Activated CD4-positive, alpha-beta memory T cell treated with anti-CD3 and anti-CD28 coated beads for 36 hours (primary cell): ENCODE measurements at regions not wholly inside any gene's neighbourhood (a gene's known extent, or its start where the extent isn't known, plus 50 kb on each side); places are given as distances from the start of the nearest gene placed in this dataset.

Experiments used
- CTCF ChIA-PET: fragments of 350-600 bp; sonication (Branson Sonifier 250); formaldehyde crosslinking; loops from one replicate; lab custom pipeline; 2021; ENCODE audit warnings: antibody characterized with exemption, inconsistent platforms; lab: Charles Lee
- POLR2A ChIA-PET: fragments of 350-600 bp; sonication (Branson Sonifier 250); formaldehyde crosslinking; loops from one replicate; lab custom pipeline; 2021; ENCODE audit warnings: antibody characterized with exemption; lab: Charles Lee
- DNase-seq: peaks from one replicate; pipeline ENCODE4 v3.0.0-alpha.2; 2020
- H3K27ac Mint-ChIP-seq: one replicate; pipeline ENCODE4 v1.8.0; 2021; ENCODE audit warnings: mixed read lengths
- H3K27me3 Mint-ChIP-seq: one replicate; pipeline ENCODE4 v1.8.0; 2021; ENCODE audit warnings: mixed read lengths
- H3K36me3 Mint-ChIP-seq: one replicate; pipeline ENCODE4 v1.8.0; 2021; ENCODE audit warnings: mixed read lengths
- H3K4me1 Mint-ChIP-seq: one replicate; pipeline ENCODE4 v1.8.0; 2021; ENCODE audit warnings: low read depth, mixed read lengths
- H3K4me3 Mint-ChIP-seq: one replicate; pipeline ENCODE4 v1.8.0; 2021; ENCODE audit warnings: mild to moderate bottlenecking, mixed read lengths
- H3K9me3 Mint-ChIP-seq: one replicate; pipeline ENCODE4 v1.8.0; 2021; ENCODE audit warnings: mixed read lengths
- intact Hi-C: fragments of 100-400 bp; cut with micrococcal nuclease; formaldehyde crosslinking; loops from one replicate; pipeline ENCODE4 v1.15.1; 2023

DNA sequence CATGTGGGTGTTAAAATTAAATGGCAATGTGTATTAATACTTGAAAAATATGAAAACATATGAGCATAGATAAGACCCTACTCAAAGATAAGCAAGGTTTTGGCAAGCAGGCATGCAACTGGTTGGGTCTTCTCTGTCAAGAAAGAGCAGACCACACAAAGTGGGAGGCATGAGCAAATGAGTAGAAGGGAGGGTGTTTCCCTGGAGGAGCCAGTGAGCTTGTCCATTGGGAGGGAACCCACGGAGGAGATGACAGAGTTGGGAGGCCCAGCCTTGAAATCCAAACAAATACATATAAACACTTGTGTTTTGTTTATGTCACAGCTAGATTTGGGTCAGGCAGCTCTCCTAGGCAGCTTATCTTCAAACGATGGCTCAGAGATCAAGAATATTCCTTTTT lies 134.5 kb upstream of the CXCL12 start:
- ChIA-PET POLR2A (no interaction called here), CTCF (no interaction called here)
- H3K4me3 Mint-ChIP-seq = no peak overlapping the region
- no peak overlapping the region for H3K27ac Mint-ChIP-seq
- no peak for DNase-seq
- no peaks in the 10 kb centered on the region for H3K36me3 Mint-ChIP-seq
- H3K9me3 Mint-ChIP-seq = peaks cover 6% of the 10 kb centered on the region
- intact Hi-C loops = no loop called here
- H3K27me3 Mint-ChIP-seq = no peaks in the 10 kb centered on the region
- no peaks in the 10 kb centered on the region for H3K4me1 Mint-ChIP-seq

DNA sequence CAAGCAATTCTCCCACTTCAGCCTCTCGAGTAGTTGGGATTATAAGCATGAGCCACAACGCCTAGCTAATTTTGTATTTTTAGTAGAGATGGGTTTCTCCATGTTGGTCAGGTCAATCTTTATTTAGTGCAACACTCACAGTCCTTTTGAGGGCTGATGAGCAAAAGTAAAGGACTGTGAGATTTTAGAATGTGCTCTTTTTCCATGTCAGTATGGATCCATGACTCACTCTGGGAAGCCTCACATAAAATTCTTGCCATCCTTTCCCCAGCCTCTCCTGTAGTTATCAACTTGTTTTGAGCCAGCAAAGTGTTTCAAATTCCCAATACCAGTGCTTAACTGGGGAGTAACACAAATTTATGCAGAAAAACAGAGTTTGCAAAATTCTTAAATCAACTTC lies 135.8 kb upstream of the CXCL12 start:
- no peak overlapping the region for H3K4me3 Mint-ChIP-seq
- H3K9me3 Mint-ChIP-seq = peaks cover 13% of the 10 kb centered on the region
- ChIA-PET POLR2A (no interaction called here), CTCF (no interaction called here)
- no peak for DNase-seq
- intact Hi-C loops = no loop called here
- no peaks in the 10 kb centered on the region for H3K27me3 Mint-ChIP-seq
- H3K4me1 Mint-ChIP-seq = no peaks in the 10 kb centered on the region
- no peak overlapping the region for H3K27ac Mint-ChIP-seq
- H3K36me3 Mint-ChIP-seq = no peaks in the 10 kb centered on the region

DNA sequence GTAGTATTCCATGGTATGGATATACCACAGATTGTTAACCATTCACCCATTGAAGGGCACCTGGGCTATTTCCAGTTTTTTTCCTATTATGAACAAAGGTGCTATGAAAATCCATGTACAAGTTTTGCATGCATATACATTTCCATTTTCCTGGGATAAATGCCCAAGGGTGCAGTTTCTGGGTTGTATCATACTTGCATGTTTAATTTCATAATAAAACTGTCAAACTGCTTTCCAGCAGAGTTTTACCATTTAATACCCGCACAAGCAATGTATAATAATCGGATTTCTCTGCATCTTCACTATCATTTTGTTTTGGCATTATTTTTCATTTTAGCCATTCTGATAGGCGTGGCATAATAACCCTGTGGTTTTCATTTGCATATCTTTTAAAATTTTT lies 154.3 kb upstream of the CXCL12 start:
- POLR2A ChIA-PET = no interaction called here
- H3K27ac Mint-ChIP-seq = no peak overlapping the region
- CTCF ChIA-PET = no interaction called here
- H3K9me3 Mint-ChIP-seq = peaks cover 13% of the 10 kb centered on the region
- intact Hi-C loops = no loop called here
- H3K4me3 Mint-ChIP-seq = no peak overlapping the region
- H3K27me3 Mint-ChIP-seq = no peaks in the 10 kb centered on the region
- H3K4me1 Mint-ChIP-seq = no peaks in the 10 kb centered on the region
- no peaks in the 10 kb centered on the region for H3K36me3 Mint-ChIP-seq
- no peak for DNase-seq

DNA sequence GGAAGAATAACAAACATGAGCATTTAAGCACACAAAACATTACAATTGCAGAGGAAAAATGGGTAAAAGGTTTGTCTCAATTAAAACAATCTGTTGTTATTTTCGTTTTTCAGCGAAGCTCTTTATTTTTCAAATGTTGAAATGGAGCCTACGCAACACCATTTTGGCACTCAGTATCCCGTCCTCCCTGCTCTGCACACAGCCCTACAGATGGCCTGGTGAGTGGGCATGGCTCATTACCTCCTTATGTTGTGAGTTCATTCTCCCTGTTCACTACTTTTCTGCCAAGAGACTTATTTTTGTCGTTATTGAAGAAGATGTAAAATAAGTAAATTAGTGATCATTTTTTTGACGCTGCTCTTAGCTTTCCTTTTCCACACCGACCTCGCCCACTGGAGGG lies 167.8 kb upstream of the CXCL12 start:
- Mint-ChIP-seq H3K27ac (no peak overlapping the region), H3K27me3 (no peaks in the 10 kb centered on the region), H3K4me3 (no peak overlapping the region), H3K36me3 (no peaks in the 10 kb centered on the region), H3K9me3 (peaks cover 14% of the 10 kb centered on the region), H3K4me1 (no peaks in the 10 kb centered on the region)
- POLR2A ChIA-PET = no interaction called here
- CTCF ChIA-PET = no interaction called here
- no peak for DNase-seq
- intact Hi-C loops = no loop called here

DNA sequence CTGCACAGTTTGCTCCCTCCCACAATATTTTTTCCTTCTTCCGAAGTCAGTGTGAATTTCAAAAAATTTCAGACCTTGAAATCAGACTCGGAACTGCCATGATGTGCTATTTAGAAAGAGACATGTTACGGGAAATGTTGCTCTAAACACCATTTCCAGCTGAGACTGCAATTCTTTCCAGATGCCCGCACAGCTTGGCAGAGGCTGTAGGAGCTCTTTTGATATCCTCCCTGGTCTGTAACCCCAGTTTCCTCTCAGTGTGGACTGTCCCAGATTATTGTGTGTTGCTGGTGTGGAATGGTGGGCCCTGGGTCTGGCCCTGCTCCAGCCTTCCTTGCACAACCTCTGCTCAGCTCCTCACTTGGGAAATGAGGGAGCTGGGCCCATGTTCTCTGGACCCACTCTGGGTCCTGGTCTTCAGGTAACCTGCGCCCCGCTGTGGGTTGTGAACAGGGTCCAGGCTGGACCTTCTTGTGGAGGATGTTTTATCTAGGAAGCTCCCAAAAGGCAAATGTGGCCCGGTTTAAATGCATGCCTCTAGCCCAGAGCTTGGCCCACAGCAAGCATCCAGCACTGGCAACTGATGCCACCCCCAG lies 172.8 kb upstream of the CXCL12 start:
- DNase-seq = no peak
- H3K27ac Mint-ChIP-seq = no peak overlapping the region
- intact Hi-C loops = no loop called here
- H3K9me3 Mint-ChIP-seq = no peaks in the 10 kb centered on the region
- CTCF ChIA-PET = no interaction called here
- H3K36me3 Mint-ChIP-seq = no peaks in the 10 kb centered on the region
- POLR2A ChIA-PET = no interaction called here
- H3K4me1 Mint-ChIP-seq = no peaks in the 10 kb centered on the region
- H3K4me3 Mint-ChIP-seq = no peak overlapping the region
- H3K27me3 Mint-ChIP-seq = no peaks in the 10 kb centered on the region

DNA sequence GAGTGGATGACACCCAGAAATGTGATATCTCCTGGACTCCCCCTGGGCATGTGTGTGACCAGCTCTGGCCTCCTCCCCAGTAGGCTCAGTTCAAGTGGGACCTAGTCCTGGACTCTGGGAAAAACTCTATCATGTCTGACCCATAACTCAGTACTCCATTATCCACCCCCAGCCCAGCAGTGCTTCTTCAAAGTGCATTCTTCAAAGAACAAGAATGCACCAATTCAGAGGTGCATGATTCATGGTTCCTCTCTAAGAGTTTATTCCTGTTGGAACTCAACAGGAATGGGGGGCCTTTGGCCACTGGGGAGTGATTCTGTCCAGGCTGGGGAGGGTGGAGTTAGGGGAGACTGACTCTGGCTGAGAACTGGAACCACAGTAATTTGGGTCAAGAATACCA lies 173.6 kb upstream of the CXCL12 start:
- Mint-ChIP-seq H3K27me3 (no peaks in the 10 kb centered on the region), H3K27ac (no peak overlapping the region), H3K36me3 (no peaks in the 10 kb centered on the region), H3K4me1 (no peaks in the 10 kb centered on the region), H3K9me3 (no peaks in the 10 kb centered on the region), H3K4me3 (no peak overlapping the region)
- DNase-seq = no peak
- POLR2A ChIA-PET = no interaction called here
- intact Hi-C loops = no loop called here
- CTCF ChIA-PET = no interaction called here

DNA sequence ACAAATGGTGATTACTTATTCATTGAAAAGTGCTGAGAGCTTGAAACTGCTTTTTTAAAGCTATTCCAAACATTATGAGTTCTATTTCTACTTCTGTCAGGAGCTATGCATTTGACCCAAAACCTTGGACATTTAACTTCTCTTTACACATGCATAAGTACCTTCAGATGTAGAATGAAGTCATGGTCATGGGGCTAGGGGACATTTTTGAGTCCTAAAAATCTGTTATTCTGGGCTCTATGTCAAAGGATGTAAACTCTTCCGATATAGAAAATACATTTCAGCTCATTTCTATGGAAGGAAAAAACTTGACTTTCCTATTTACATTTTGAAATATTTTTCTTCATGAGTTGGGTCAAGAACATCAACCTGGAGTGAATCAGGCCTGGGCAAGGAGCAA lies 179.5 kb upstream of the CXCL12 start:
- intact Hi-C loops = no loop called here

DNA sequence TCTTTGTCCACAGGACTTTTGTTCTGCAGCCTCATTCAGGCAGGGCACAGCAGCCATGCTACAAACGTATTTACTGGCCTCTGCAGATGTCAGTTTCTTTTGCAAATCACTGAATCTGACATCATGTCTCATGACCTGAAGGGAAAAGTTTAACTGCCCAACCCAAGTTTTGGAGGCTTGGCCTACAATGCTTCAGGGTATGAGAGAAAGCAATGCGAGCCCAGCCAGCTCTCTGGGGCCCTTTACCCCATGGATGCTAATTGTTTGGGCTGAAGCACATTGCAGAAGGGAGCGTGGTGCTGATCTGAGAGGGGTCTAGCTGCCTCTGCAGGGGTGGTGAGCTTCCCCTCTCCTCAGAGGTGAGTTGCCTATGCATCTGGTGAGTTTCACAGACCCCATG lies 179.9 kb upstream of the CXCL12 start:
- Mint-ChIP-seq H3K27ac (no peak overlapping the region), H3K4me1 (no peaks in the 10 kb centered on the region), H3K27me3 (peaks cover 4% of the 10 kb centered on the region), H3K9me3 (no peaks in the 10 kb centered on the region), H3K36me3 (no peaks in the 10 kb centered on the region), H3K4me3 (no peak overlapping the region)
- CTCF ChIA-PET = no interaction called here
- intact Hi-C loops = no loop called here
- DNase-seq = no peak
- POLR2A ChIA-PET = no interaction called here

More for the DNA sequence above, 179.5 kb upstream of the CXCL12 start:
- no peaks in the 10 kb centered on the region for H3K9me3 Mint-ChIP-seq
- H3K4me1 Mint-ChIP-seq = no peaks in the 10 kb centered on the region
- H3K27ac Mint-ChIP-seq = no peak overlapping the region
- DNase-seq = no peak
- no peaks in the 10 kb centered on the region for H3K36me3 Mint-ChIP-seq
- CTCF ChIA-PET = no interaction called here
- peaks cover 4% of the 10 kb centered on the region for H3K27me3 Mint-ChIP-seq
- POLR2A ChIA-PET = no interaction called here
- H3K4me3 Mint-ChIP-seq = no peak overlapping the region

DNA sequence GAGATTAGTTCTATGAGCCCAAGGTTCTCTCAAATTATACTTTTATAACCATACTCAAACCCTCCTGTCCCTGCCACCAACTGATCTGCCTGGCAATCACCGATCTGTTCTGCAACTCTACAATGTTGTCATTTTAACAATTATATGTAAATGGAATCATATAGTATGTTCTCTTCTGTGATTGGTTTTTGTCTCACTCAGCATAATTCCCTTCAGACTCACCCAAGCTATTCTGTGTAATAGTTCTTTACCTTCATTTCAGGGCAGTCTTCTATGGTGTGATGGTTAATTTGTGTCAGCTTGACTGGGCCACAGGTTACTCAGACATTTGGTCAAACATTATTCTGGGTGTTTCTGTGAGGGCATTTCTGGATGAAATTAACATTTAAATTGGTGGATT lies 181.9 kb upstream of the CXCL12 start:
- H3K9me3 Mint-ChIP-seq = no peaks in the 10 kb centered on the region
- H3K4me1 Mint-ChIP-seq = no peaks in the 10 kb centered on the region
- no peak overlapping the region for H3K27ac Mint-ChIP-seq
- no peak overlapping the region for H3K4me3 Mint-ChIP-seq
- ChIA-PET CTCF (interaction anchor here (0.5 kb wide), 1 partner anchor 620 kb away, joined by 4 read pairs; no protein-coding TSS in a partner anchor), POLR2A (no interaction called here)
- intact Hi-C loops = no loop called here
- no peak for DNase-seq
- no peaks in the 10 kb centered on the region for H3K36me3 Mint-ChIP-seq
- H3K27me3 Mint-ChIP-seq = peaks cover 4% of the 10 kb centered on the region

DNA sequence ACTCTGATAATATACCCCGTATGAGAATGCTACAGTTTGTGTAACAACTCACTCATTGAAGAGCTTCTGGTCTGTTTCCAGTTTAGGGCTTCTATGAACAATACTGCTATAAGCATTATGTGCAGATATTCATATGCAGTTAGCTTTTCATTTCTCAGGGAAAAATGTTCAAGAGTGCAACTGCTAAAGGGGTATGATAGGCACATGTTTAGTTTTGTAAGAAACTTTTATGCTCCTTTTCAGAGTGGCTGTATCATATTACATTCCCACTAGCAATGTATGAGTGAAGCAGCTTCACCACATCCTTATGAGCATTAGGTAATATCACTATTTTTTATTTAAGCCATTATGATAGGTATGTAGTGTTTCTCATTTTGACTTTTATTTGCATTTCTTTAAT lies 182.6 kb upstream of the CXCL12 start:
- no peak for DNase-seq
- POLR2A ChIA-PET = no interaction called here
- Mint-ChIP-seq H3K9me3 (no peaks in the 10 kb centered on the region), H3K4me1 (no peaks in the 10 kb centered on the region), H3K27me3 (peaks cover 4% of the 10 kb centered on the region), H3K36me3 (no peaks in the 10 kb centered on the region), H3K4me3 (no peak overlapping the region), H3K27ac (no peak overlapping the region)
- intact Hi-C loops = no loop called here
- CTCF ChIA-PET = interaction anchor here (0.6 kb wide), 1 partner anchor 285 kb away, joined by 3 read pairs; no protein-coding TSS in a partner anchor

DNA sequence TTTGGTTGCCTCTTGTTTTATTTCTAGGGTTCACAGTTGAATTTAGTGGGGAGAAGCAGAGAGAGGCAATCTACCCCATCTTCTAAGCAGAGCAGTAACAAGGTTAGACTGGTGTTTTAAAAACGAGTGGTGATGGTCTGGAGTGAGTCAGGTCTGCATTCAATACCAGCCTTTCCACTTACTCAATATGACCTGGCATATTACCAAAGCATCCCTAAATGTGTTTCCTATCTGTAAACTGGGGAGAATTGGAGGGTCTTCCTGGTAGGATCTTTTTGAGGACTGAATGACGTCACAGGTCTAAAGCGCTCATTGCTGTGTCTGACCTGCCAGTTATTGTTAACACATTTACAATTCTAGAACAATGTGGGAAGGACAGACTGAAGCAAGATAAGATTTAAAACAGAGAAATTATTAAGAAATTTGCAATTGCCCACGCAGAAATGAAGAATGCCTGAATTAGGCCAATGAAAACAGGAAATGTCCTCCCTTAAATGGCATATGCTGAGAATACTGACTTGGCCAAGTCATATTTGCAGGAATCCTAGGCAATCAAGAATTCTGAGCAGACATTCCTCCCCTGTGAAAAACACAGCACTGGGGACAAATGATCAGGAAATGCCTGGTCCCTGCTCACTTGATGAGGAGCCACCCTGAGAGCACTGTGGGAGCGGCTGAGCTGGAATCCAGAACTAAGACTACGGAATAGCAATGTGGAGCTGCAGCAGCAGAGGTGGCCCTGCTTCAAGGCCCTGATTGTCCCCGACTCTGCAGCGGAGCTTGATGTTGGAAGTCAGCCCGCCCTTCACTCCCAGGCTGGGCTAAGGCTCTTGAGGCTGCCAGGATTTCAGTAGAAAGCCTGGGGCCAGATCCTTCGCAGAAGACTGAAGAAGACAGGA lies 184.5 kb upstream of the CXCL12 start:
- H3K27me3 Mint-ChIP-seq = peaks cover 4% of the 10 kb centered on the region
- no peaks in the 10 kb centered on the region for H3K4me1 Mint-ChIP-seq
- no peaks in the 10 kb centered on the region for H3K36me3 Mint-ChIP-seq
- no peak overlapping the region for H3K27ac Mint-ChIP-seq
- no peak overlapping the region for H3K4me3 Mint-ChIP-seq
- intact Hi-C loops = no loop called here
- no peak for DNase-seq
- H3K9me3 Mint-ChIP-seq = no peaks in the 10 kb centered on the region
- CTCF ChIA-PET = no interaction called here
- POLR2A ChIA-PET = no interaction called here

DNA sequence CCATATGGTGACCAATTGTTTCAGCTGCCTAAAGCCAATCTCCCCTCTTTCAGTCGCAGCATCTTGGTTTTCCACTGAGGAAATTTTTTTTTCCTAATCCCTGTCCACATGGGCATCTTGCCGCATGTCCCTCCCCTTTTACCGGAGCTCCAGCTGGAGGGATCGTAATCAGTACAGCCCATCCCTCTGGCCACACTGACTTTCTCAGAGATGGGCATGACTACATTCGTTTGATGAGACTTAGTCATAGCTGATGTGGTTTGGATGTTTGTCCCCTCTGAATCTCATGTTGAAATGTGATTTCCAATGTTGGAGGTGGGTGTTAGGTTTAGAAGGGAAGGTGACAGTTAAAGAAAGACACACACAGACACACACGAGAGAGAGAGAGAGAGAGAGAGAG lies 186.8 kb upstream of the CXCL12 start:
- no peaks in the 10 kb centered on the region for H3K36me3 Mint-ChIP-seq
- ChIA-PET CTCF (no interaction called here), POLR2A (no interaction called here)

DNA sequence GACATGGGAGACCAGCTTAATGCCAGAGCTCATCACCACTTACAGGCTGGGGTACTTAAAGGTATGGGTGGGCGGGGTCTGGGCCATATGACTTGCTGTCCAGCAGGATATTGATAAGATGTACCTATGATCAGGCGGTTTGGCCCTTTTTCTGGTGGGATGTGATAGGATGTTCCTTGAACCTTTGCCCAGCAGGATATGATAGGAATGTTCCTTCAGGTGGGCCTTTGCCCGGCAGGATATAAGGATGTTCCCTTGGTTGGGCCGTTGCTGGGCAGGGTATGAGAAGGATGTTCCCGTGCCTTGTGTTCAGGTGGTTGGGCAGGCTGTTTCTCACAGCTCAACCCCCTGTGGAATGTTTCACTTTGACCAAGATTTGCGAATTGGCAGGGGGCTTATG lies 187.2 kb upstream of the CXCL12 start:
- ChIA-PET CTCF (no interaction called here), POLR2A (no interaction called here)
- Mint-ChIP-seq H3K36me3 (no peaks in the 10 kb centered on the region), H3K4me1 (no peaks in the 10 kb centered on the region), H3K4me3 (no peak overlapping the region), H3K27me3 (peaks cover 4% of the 10 kb centered on the region), H3K9me3 (no peaks in the 10 kb centered on the region), H3K27ac (no peak overlapping the region)
- DNase-seq = no peak
- intact Hi-C loops = no loop called here

More for the DNA sequence above, 186.8 kb upstream of the CXCL12 start:
- H3K9me3 Mint-ChIP-seq = no peaks in the 10 kb centered on the region
- no peaks in the 10 kb centered on the region for H3K4me1 Mint-ChIP-seq
- intact Hi-C loops = no loop called here
- no peak for DNase-seq
- H3K27me3 Mint-ChIP-seq = peaks cover 4% of the 10 kb centered on the region
- H3K27ac Mint-ChIP-seq = no peak overlapping the region
- no peak overlapping the region for H3K4me3 Mint-ChIP-seq
